Posterior cingulate gyrus (tissue), 11 donors: ENCODE measurements at regions not wholly inside any gene's neighbourhood (a gene's known extent, or its start where the extent isn't known, plus 50 kb on each side); places are given as distances from the start of the nearest gene placed in this dataset.

ENCODE experiments used
- DNase-seq, 10 donors: peaks; one replicate each; pipeline versions ENCODE4 v3.0.0 to v3.0.0-alpha.2; 2020 to 2021; ENCODE audit warnings: mixed read lengths in 3 of 10
- intact Hi-C: fragments of 100-400 bp; cut with DNase I; formaldehyde crosslinking; loops from one replicate; pipeline ENCODE4 v1.15.1; 2023

DNA sequence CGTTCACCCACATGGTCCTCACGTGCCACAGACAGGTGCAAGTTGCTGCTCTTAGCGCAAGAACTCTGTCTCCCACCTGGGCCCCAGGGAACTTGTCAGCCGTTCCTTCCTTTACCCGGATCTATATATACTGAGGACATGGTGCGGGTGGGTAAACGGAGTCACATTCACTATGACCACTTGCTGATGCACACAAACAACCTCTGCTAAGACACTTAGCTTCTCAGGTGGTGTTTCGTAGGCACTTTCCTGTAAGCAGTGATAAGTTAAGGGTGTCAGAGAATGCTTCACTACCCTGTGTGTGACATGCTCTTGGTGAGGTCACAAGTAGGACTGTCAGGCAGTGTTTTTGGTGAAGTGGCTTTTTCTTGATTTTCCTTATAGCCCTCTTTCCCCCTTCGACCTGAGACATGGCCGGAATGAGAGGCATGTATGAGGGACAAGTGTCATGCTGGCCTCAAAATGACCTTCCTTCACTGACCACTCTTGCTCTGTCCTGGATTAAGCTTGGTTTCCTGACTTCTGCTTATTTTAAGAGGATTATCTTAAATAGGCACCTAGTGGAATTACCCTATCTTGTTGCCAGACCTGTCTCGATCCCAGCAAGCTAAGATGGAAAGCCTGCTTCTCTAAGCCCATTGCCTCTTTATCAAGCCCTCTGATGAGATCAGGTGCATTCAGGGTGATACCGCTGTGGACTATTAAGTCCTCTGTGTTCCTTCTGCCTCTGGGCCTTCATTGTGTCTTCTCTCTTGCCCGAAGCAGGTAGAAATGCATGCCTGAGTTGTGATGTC, 97.1 kb upstream of the CELF4 start:
- DNase-seq, result no peak
- intact Hi-C loops, result no loop called here

DNA sequence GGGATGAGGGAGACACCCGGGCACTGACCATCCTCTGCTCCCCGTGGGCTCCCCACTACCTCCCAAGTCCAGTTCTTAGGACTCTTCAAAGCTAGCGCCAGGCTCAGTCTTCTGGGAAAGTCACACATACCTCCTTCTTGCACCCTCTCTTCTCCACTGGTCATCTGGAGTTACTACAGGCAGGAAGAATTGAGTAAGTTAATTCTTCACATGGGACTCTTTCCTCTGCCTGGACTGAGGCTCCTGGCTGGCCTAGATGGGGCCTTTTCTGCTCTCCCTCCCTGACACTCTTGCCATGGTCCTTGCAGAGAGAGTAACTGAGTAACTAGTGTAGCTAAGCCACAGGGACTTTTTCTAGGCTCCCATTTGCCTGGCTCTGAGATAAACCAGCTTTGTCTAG, 96.5 kb upstream of the CELF4 start:
- no peak for DNase-seq
- intact Hi-C loops, result no loop called here

GRCh38 chr18:37661478-37661877, 95.9 kb upstream of the CELF4 start:
- no peak for DNase-seq
- intact Hi-C loops, result no loop called here

GRCh38 chr18:37661061-37661460, 95.5 kb upstream of the CELF4 start:
- intact Hi-C loops, result no loop called here

DNA sequence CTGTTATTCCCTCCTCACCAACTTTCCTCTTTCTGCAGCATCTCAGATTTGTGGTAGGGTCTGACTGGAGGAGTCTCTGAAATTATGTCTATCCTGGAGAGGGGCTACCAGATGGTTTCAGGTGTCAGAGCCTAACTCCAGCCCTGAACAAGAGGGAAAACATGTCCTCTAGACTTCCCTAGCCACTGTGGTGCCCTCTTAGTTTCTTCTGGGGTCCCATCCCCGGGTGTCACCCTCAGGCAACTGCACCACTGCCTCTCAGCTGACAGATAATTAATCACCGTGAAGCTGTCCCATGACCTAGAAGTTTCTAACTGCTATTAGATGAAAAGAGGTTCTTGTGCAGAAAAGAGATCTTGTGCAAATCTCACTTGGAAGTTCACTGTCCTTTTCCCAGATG, 95.1 kb upstream of the CELF4 start:
- intact Hi-C loops, result no loop called here

More at GRCh38 chr18:37661061-37661460, 95.5 kb upstream of the CELF4 start:
- no peak for DNase-seq

GRCh38 chr18:37659906-37660305, 94.3 kb upstream of the CELF4 start:
- intact Hi-C loops, result no loop called here
- no peak for DNase-seq

More for the DNA sequence above, 95.1 kb upstream of the CELF4 start:
- DNase-seq, result no peak

GRCh38 chr18:37658894-37659293, 93.3 kb upstream of the CELF4 start:
- intact Hi-C loops, result no loop called here
- no peak for DNase-seq

- no peak for DNase-seq
- intact Hi-C loops, result no loop called here
Observed at GRCh38 chr18:37657493-37657892, 91.9 kb upstream of the CELF4 start.

DNA sequence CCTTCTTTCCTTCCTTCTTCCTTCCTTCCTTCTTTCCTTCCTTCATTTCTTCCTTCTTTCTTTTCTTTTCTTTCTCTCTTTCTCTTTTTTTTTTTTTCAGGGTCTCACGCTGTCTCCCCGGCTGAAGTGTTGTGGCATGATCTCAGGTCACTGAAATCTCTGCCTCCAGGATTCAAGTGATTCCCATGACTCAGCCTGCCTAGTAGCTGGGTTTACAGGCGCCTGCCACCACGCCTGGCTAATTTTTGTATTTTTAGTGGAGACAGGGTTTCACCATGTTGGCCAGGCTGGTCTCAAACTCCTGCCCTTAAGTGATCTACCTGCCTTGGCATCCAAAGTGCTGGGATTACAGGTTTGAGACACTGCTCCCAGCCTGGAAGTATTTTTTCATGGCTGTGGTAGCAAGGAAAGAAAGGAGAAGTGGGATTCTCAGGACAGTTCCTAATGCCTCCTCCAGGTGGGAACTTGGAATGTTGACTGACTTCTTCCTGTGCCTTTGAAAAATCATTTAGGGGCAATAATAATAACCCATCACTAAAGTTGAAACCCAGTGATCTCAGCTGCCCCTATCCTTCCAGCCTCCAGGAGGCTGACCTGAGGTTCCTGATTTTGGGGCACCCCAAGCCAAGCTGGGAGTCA, 89.3 kb upstream of the CELF4 start:
- DNase-seq, result no peak
- intact Hi-C loops, result no loop called here

DNA sequence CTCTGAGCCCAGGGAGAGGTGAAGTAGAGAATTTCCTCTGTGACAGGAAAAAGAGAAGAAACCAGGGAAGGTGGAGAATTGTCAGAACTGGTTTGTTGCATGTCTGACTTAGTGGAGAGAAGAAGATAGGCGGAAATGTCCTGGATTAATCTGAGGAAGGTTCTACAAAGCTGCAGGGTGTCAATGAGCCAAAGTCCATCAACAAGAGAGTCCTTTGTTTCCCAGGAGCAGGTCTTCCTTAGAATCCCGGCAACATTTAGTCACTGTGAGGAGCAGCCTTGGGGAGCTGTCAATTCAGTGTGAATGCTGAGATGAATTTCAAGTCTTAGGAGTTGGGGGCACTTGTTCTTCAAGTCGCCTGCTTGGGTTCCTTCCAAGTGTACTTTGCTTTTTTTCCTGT, 88.4 kb upstream of the CELF4 start:
- intact Hi-C loops, result no loop called here

GRCh38 chr18:37653618-37654017, 88.0 kb upstream of the CELF4 start:
- no peak for DNase-seq
- intact Hi-C loops, result no loop called here

More for the DNA sequence above, 88.4 kb upstream of the CELF4 start:
- no peak for DNase-seq

DNA sequence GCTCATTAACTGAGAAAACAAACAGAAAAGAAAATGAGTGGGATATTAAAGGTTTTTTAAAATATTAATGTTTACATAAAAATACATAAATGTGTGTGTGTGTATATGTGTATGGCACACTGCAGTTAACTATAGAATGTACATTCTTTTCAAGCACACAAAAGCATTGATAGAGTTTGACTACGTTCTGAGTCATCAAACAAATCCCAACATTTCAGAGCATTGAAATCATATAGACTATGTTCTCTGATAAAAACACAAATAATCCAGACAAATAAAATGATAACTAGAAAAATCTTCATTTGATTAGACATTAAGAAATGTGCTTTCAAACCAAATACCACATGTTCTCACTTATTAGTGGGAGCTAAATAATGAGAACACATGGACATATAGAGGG, 84.3 kb upstream of the CELF4 start:
- DNase-seq, result no peak
- intact Hi-C loops, result no loop called here

DNA sequence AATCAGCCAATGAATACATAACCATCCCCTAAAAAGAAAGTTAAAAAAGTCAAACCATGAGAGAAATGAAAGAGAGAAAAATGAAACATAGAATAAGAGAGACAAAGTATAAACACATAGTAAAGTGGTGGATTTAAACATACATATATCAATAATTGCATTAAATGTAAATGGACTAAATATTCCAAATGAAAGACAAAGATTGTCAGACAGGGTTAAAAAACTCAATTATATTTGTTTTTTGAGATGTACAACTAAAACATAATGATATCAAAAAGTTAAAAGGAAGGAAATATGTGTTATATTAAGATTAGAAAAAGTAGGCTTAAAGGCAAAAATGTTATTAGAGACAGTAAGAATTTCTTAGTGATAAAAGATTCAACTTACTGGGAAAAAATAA, 83.8 kb upstream of the CELF4 start:
- no peak for DNase-seq
- intact Hi-C loops, result no loop called here

- intact Hi-C loops, result no loop called here
Observed at GRCh38 chr18:37641573-37641972, 76.0 kb upstream of the CELF4 start.

GRCh38 chr18:37640504-37640903, 74.9 kb upstream of the CELF4 start:
- intact Hi-C loops, result no loop called here

More at GRCh38 chr18:37641573-37641972, 76.0 kb upstream of the CELF4 start:
- DNase-seq, result no peak

DNA sequence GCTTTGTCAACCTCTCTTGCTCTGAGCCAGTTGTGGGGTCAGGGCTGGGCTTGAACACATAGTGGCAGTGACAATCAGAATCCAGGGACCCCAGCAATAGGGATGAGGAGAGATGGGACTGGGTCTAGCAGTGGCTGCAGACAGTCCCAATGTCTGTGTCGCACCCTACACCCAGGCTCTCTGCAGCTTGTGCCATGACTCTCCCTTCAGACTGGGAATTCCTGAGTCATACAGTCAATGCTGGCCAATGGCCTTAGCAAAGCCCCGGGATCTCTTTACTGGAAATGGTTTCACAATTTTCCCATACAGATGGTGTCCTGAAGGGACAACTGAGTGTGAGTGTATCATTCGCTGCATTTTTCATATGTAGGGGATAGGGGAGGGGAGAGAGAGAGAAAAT, 74.2 kb upstream of the CELF4 start:
- no peak for DNase-seq
- intact Hi-C loops, result no loop called here

More at GRCh38 chr18:37640504-37640903, 74.9 kb upstream of the CELF4 start:
- no peak for DNase-seq

DNA sequence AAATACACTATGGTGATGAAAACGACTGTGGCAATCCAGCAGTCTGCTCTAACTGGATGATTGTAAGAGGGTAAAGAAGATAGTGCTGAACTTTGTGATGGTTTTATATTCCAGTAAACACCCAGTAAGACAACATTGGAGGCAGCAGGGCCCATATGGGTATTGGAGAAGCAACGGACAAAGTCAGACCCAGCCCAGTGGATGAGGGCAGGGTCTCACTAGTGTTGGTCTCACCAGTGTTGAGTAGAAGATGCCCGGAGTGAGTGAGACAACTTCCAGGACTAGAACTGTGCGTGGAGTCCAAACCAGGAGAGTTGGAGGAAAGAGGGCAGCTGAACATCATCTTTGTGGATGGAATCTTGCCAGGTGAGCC, 71.9 kb upstream of the CELF4 start:
- intact Hi-C loops, result no loop called here
- DNase-seq, result no peak

DNA sequence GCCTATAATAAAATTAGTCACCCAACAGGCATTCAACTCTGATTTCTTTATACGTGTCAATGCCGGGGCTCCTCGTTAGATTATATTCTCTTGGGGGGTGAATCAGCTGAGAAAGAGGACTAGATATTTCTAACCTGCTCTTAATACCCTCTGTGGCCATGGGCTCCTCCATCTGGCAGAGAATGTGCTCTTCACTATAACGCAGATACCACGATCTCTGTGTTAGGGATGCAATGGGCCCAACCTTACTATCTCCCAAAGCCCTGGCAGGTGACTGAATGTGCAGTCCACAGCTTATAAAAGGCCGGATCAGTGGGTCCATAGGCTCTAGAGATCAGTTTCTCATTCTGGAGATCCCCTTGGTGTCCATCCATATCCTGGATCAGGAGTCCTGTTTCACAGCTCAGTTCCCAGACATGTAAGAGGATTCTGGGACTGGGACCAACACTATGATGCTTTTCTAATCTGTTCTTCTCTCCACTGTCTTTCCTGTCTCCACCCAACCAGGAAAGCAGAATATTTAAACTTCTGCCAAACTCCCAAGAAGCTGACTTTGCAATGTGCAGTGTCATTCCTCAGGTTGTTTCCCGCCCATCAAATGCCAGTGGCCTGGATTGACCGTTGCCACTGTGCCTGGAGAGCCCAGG, 71.4 kb upstream of the CELF4 start:
- DNase-seq, result no peak
- intact Hi-C loops, result no loop called here

DNA sequence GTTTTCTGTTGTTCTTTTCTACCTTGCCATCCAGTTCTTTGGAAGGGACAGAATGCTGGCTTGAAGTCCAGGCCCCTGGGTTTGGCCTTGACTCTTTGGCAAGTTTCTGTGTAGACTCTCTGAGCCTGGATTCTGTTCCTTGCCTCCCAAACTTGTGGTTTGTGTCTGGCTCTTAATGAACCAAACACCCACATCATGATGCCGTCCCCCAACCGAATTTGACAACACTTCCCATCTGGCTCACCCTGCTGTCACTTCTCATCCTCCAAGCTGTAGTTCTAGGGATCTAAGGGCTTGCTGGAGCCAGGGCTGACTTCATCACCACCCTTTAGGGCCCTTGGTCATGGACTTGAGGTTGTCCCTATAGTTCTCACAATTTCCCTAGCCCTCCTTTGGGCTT, 68.9 kb upstream of the CELF4 start:
- DNase-seq, result no peak
- intact Hi-C loops, result no loop called here

DNA sequence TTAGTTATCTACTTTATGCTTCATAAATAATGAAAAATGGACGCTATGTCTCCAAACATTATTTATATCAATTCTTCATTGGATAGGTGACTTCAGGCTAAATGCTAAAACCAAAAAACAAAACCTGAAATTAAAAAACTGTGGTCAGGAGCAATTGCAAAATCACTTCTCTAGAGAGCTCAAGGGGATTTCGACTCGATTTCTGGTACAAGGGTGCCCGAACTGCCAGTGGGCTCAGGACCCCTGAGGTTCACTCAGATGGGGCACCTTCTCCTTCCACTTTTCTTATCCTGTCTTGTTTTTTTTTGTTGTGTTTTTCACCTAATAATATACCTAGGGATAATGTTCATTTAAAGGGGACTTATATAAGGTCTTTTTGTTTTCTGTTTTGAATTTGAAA, 65.8 kb upstream of the CELF4 start:
- intact Hi-C loops, result no loop called here
- no peak for DNase-seq

DNA sequence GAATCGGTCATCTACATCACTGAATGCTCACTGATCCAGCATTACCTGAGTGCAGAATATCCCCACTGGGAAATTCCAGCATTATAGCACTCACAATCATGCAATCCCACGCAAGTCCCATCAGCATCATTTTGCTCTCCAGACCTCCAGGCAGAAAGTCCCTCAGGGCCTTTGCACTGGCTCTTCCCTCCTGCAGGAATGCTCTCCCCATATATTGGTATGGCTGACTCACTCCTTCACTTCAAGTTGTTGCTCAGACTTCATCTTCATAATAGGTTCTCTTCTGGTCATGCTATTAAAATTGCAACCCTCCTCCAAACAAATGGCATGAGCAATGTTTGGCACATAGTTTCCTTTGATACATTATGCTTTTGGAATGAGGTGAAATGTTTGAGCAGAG, 64.7 kb upstream of the CELF4 start:
- intact Hi-C loops, result no loop called here
- no peak for DNase-seq
